ENCODE measurements at regions not wholly inside any gene's neighbourhood (a gene's known extent, or its start where the extent isn't known, plus 50 kb on each side); places are given as distances from the start of the nearest gene placed in this dataset.

DNA sequence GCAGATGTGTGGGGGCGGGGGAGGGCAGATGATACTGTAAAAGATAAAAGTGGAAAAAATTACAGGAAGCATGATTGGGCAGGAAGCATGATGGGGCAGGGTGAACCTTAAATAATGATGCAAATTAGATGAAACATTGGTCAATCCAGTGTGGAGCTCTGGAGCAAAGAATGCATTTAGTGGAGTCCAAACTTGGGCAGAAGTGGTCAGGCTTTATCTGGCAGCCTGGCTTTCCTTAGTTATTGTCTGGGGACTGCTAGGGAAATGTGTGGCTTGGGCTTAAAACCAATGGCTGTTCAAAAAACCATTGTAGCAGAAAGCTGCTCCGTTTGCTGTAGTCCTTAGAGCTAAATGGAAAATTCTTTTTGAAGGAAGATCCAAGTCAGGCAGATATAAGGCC lies 1077.3 kb upstream of the MIR17HG start:
- Histone ChIP-seq H4K20me1 (ENCODE audit: insufficient read depth, low read length) (no peaks in the 10 kb centered on the region), H2AK9ac (replicated peaks; ENCODE audit: low read depth, low read length, poor library complexity) (no peak overlapping the region), H2AK5ac (ENCODE audit: low read depth, low read length) (no peak overlapping the region), H3K4me2 (ENCODE audit: low read depth, low read length) (no peak overlapping the region), H3K9me3 (ENCODE audit: control insufficient read depth, insufficient read depth, low read length) (0 out of 2 replicates have a peak, but pooled peaks cover 2% of the 10 kb centered on the region), H2BK5ac (ENCODE audit: low read depth, low read length, poor library complexity, severe bottlenecking) (no peak overlapping the region), H3K18ac (ENCODE audit: low read depth, low read length) (no peak overlapping the region), H3K9ac (ENCODE audit: low read depth, low read length) (no peak overlapping the region), H3K4me3 (ENCODE audit: insufficient read depth, low read depth, low read length) (no peak overlapping the region), H3K27ac (ENCODE audit: insufficient read depth, low read length) (no peak overlapping the region), H3K9me1 (ENCODE audit: insufficient read depth, low read length) (no peaks in the 10 kb centered on the region), H3K56ac (ENCODE audit: extremely low read depth, insufficient read depth, low read length) (no peak overlapping the region), H4K5ac (ENCODE audit: low read depth, low read length) (no peak overlapping the region), H3K79me1 (ENCODE audit: low read depth in 1 of 2, low read length in 2 of 2) (no peaks in the 10 kb centered on the region), H4K91ac (ENCODE audit: insufficient read depth, low read depth, low read length) (no peak overlapping the region), H3K14ac (replicated peaks; ENCODE audit: low read depth, low read length) (no peak overlapping the region), H2BK20ac (ENCODE audit: low read depth, low read length) (no peak overlapping the region), H2BK15ac (ENCODE audit: low read depth, low read length) (no peak overlapping the region), H2AFZ (replicated peaks; ENCODE audit: low read length, poor library complexity) (no peak overlapping the region), H3K27me3 (ENCODE audit: control insufficient read depth, insufficient read depth, low read length) (no peaks in the 10 kb centered on the region), H2BK120ac (ENCODE audit: low read depth, low read length) (no peak overlapping the region), H3K36me3 (ENCODE audit: control insufficient read depth, insufficient read depth, low read length) (no peaks in the 10 kb centered on the region), H3K4me1 (ENCODE audit: control insufficient read depth, insufficient read depth, low read length) (no peaks in the 10 kb centered on the region), H3K4ac (ENCODE audit: low read depth, low read length) (no peak overlapping the region), H4K8ac (ENCODE audit: low read depth in 2 of 2, low read length in 2 of 2) (no peak overlapping the region), H3K23ac (ENCODE audit: low read depth, low read length) (no peak overlapping the region)
- ChIA-PET CTCF (no interaction called here), POLR2A (ENCODE audit: unreplicated experiment) (no interaction called here)
- dilution Hi-C loops (cut with HindIII; ENCODE audit: low sequenced_read_pairs, unreplicated experiment) (no loop called here), in situ Hi-C loops (cut with MboI; ENCODE audit: low sequenced_read_pairs) (no loop called here), intact Hi-C loops (cut with micrococcal nuclease) (no loop called here)
- ATAC-seq (ENCODE audit: low read depth) (no peak), DNase-seq (no peak)
- no TSS peak for BruUV-seq (replicated peaks)
- TF ChIP-seq CHD1 (IDR thresholded peaks at IDR 0.05; ENCODE audit: low read depth, low read length) (no peak), RFX5 (IDR thresholded peaks at IDR 0.05; ENCODE audit: low read depth, low read length) (no peak), MXI1 (IDR thresholded peaks at IDR 0.05; ENCODE audit: borderline replicate concordance, low read depth, low read length) (no peak), POLR2A (IDR thresholded peaks at IDR 0.05; ENCODE audit: low read depth, low read length) (no peak), BHLHE40 (IDR thresholded peaks at IDR 0.05; ENCODE audit: low read depth, low read length) (no peak), ELK1 (IDR thresholded peaks at IDR 0.05; ENCODE audit: borderline replicate concordance, low read depth, low read length) (no peak), SMC3 (IDR thresholded peaks at IDR 0.05; ENCODE audit: low read depth, low read length) (no peak), MAFK (IDR thresholded peaks at IDR 0.05; ENCODE audit: low read depth, low read length) (no peak), RAD21 (IDR thresholded peaks at IDR 0.05; ENCODE audit: low read length) (no peak)
- TF ChIP-seq, protein P1, sequence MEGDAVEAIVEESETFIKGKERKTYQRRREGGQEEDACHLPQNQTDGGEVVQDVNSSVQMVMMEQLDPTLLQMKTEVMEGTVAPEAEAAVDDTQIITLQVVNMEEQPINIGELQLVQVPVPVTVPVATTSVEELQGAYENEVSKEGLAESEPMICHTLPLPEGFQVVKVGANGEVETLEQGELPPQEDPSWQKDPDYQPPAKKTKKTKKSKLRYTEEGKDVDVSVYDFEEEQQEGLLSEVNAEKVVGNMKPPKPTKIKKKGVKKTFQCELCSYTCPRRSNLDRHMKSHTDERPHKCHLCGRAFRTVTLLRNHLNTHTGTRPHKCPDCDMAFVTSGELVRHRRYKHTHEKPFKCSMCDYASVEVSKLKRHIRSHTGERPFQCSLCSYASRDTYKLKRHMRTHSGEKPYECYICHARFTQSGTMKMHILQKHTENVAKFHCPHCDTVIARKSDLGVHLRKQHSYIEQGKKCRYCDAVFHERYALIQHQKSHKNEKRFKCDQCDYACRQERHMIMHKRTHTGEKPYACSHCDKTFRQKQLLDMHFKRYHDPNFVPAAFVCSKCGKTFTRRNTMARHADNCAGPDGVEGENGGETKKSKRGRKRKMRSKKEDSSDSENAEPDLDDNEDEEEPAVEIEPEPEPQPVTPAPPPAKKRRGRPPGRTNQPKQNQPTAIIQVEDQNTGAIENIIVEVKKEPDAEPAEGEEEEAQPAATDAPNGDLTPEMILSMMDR (conservative IDR thresholded peaks at IDR 0.05; ENCODE audit: low read depth, low read length), result no peak
- WGBS, 2 experiments (ENCODE audit: extremely low coverage in 2 of 2, insufficient read length in 1 of 2), result 60% methylated on average over 1 of the region's 2 CpGs; no CpG with 5 or more reads in 1 of the 2 experiments

All from IMR-90 (cell line).